ENCODE measurements at regions not wholly inside any gene's neighbourhood (a gene's known extent, or its start where the extent isn't known, plus 50 kb on each side); places are given as distances from the start of the nearest gene placed in this dataset.
"Not testable (repeated sequence)": the region's sequence is repeated elsewhere in the genome, so short reads cannot be mapped to it uniquely, and the experiment has no call there.

DNA sequence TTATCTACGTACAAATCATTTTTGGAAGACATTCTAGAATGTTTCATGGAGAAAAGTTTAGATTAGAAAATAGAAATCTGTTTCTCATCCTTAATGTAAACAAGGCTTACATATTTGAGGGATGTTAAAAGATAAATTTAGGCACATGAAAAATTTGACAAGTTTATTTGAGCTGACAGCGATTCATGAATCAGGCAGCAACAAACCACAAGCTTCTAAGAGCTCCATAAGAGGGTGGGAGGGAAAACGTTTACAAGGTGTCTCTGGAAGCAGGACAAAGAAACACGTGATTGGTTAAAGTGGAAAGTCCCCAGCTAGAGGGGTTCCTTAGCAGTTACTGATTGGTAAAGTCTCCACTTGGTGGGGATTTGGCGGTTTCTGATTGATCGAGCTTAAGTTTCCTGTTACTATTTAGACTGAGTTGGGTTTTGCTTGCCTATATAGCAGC is 228.9 kb upstream of the PITRM1 start:
- DNase-seq, result no peak

DNA sequence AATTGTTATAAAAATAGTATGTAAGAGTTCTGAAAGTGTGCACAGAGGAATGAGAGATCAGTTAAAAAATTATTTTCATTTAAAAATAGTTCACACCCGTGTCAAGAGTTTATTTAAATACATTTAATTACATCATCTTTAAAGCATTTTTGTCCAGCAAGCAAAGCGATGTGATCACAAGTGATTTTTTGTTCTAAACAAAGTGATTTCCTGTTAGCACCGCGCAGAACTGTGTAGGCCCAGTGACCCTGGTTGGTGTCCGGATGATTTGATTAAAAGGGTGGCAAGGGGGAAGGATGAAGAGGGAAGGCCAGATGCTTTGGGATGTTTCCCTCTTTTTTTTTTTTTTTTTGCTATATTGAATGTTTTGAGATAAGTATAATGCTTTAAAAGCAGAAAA is 227.8 kb upstream of the PITRM1 start:
- DNase-seq, result no peak

DNA sequence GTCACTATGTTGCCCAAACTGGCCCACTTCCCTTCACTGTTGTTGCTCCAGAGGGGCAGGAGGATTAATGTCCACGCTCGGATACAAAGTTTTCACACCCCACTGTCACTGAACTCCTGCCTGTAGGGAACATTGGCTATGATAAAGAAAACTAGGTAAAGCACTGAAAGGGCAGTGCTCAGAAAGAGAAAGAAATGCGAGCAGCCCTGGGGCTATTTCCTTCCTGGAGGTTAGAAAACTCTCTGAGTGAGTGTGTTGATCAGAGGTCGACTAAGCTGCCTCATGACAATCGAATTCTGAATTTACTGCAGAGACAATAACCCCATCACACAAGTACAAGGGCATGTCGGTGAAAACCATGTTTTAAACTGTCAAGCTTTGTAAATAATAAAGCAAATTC is 227.2 kb upstream of the PITRM1 start:
- DNase-seq, result no peak

DNA sequence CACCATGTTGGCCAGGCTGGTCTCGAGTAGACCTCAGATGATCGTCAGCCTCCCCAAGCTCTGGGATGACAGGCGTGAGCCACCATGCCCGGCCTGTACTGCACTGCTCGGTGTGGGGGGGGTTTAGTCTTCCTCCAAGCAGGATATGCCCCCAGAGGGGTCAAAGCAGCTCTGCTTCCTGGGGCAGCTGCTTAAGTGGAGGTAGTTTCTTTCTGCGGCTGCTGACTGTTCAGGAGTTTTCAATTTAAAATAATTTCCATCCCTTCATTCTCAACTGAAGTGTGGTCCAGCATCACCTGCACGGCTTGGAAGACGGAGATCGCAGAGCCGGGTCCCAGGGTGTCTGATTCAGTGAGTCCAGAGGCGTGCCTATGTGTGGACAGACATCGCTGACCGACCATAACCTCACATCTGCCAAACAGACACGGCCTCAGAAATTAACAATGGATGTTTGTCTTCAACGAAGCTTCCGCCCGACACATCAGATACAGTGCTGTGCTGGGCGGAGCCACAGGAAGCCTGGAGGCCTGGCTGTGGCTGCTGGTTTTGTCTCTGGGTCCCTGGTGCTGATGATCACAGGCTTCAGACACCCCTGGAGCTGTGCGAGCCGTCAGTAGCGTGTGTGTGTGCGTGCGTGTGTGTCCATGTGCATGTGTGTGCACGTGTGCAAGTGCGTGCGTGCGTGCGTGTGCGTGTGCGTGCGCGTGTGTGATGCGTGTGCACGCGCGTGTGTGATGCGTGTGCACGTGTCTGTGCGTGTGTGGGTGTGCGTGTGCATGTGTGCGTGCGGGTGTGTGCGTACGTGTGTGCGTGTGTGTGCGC is 226.5 kb upstream of the PITRM1 start:
- no peak for DNase-seq

DNA sequence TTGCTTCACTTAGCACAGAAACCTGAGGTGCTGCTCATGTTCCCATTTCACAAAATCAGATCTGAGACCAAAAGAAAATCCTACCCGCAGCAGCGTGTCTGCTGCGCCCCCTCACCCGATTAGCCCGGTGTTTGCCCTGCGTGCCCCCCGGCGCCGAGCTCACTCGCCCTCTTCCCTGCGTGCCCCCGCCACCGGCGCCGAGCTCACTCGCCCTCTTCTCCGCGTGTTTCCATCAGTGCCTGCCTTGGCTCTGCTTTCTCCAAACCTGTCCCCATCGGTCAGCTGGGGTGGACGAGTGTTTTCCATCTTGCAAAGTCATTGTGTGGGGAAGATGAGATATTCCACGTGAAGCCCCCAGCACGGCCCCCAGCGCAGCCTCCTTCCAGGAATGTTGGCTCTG is 225.3 kb upstream of the PITRM1 start:
- no peak for DNase-seq

DNA sequence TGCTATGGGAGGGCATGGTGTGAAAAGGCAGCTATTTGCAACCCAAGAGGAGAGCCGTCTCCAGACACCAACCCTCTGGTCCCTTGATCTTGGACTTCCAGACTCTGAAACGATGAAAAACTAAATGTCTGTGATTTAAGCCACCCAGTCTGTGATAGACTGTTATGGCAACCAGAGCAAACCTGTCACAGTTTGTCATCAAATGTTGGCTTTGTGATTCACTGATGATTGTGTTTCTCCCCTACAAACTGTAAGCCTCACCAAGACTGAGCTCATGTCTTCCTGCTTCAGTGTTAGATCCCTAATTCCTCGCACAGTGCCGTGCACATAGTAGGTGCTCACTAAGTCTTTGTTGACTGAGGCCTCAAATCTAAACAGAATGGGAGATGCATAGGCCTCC is 224.6 kb upstream of the PITRM1 start:
- DNase-seq, result no peak

DNA sequence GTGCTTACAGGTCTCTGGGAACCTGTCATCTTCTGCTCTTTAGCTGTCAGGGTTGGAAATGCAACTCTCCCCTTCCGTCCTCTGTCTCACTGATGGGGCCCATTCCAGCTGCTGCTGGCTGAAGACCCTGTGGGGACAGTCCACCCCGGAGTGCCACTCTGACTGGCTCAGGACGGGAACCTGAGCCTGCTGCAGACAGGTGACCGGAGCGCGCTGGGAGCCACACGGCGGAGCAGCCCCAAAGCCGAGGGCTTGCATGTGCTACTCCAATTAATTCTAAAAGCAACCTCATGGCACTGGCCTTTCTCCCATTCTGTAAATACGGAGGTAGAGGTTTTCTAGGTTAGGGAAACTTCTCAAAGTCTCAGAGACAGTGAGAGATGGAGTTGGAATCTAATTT is 223.5 kb upstream of the PITRM1 start:
- no peak for DNase-seq

DNA sequence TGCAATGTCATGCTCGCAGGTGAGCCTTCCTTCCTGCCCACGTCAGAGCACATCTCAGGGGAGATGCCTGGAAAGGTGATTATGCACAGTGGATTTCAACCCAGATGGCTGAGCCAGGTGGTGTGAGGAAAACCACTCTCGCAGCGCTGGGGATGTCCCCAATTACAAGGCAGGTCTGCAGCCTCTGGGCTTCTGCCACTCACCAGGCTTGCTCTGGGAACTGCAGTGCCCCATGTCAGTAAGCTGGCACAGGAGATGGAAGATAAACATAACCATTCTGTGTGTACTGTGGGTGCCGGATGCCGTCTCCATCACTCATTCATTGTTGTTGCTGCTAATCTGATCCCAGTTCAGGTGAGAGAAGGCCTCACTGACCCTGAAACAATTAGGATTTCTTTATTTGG is 222.9 kb upstream of the PITRM1 start:
- no peak for DNase-seq

DNA sequence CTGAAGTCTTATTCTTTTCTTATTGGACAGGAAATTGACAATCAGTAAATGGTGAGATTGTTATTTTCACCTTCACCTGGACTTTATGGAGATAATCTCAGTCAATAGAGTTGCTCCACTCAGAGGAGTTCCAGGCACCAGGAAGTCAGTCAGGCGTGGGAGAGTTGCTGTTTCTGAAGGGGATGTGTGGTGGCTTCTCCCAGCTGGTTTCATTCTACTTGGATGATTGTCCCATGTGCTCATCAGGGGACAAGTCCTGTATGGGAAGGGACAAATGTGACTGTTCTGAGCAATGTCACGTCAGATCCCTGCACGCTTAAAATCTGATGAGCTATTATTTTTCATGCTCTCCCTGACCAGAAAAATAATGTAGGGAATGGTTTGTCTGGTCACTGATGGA is 222.5 kb upstream of the PITRM1 start:
- DNase-seq, result no peak

DNA sequence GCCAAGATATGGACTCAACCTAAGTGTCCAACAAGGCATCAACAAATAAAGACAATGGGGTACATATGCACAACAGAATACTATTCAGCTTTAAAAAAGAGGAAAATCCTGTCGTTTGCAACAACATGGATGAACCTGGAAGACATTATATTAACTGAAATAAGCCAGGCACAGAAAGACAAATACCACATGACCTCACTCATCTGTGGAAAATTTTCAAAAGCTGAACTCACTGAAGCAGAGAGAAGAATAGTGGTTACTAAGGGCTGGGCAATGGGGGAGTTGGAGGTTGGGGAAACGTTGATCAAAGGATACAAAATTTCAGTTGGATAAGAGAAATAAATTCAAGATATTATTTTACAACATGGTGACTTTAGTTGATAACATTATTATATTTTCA is 221.4 kb upstream of the PITRM1 start:
- DNase-seq, result no peak

DNA sequence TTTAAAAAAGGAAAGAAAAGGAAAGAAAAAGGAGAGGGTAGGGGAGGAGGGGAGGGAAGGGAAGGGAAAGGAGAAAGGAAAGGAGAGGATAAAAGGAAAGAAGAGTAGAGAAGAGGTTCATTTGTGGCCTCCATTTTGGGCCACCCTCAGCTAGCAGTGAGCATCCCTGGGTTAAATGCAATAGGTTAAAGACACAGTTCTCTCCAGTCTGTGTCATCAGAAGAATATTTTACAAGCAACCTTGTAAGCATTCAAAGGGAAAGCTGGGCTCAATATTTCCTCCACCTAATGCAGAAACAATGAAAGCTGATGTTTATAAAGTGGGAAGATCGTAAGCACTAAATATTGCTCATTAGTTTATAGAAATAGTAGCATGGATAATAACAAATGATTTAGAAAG is 219.1 kb upstream of the PITRM1 start:
- no peak for DNase-seq

DNA sequence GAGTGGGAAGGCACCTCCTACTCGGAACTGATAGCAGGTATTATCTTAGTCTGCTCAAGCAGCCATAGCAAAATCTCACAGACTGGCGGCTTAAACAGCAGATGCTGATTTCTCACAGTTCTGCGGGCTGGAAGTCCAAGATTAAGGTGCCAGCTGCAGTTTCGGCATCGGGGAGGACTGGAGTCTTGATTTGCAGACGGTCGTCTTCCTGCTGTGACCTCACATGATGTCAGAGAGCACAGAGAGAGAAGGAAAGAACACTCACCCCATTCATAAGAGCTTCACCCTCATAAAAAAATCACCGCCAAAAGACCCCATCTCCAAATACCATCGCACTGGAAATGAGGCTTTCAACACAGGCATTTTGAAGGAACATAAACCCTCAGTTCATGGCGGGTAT is 216.5 kb upstream of the PITRM1 start:
- DNase-seq, result no peak

DNA sequence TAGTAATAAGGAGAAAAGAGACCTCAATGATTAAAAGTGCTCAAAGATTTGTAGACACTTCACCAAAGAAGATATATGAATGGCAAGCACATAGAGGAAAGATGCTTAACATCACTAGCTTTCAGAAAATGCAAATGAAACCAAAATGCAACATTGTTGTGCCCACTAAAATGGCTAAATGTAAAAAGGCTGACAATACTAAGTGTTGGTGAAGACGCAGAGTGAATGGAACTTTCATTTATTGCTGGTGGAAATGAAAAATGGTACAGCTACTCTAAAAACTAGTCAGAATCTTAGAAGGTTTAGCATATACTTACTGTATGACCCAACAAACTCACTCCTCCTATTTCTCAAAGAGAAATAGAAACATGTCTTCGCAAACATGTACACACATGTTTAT is 212.9 kb upstream of the PITRM1 start:
- DNase-seq, result no peak

DNA sequence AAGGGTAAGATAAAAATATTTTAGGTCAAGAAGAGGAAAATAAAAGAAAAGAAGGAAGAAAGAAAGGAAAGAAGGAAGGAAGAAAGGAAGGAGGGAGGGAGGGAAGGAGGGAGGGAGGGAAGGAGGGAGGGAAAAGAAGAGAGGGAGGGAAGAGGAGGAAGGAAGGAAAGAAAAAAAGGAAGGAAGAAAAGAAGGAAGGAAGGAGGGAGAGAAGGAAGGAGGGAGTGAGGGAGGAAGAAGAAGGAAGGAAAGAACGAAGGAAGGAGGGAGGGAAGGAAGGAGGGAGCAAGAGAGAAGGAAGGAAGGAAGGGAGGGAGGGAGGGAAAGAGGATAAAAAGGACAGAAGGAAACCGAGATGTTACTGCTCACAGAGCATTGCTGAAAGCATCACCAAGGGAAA is 209.5 kb upstream of the PITRM1 start:
- no peak for DNase-seq

DNA sequence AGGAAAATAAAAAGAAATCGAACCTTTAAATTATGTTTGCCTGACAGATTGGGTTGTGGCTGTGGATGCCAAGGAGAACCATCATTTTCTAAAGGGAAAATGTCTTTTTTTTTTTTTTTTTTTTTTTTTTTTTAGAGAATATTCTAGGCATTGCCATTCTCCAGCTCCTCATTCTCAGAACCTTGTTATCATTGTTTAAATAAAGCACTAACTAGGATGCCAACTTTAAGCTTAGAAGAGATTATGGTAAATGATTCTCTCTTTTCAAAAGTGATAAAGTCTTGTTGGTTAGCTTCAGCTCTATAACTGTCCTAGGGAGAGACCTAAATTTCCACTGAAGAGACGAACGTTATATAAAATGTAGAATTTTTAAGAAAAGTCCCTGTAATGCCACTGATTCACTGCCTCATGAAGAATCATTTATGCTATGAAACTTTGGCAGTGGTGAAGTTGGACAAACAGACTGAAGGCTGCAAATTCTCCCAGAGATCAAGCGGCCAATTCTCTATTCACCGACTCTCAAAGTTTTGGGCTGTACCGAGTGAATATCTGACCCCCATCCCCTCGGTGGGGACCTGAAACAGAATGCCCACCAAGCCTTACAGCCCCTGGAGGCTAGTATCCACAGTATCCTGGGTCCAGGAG is 207.9 kb upstream of the PITRM1 start:
- DNase-seq, result no peak

DNA sequence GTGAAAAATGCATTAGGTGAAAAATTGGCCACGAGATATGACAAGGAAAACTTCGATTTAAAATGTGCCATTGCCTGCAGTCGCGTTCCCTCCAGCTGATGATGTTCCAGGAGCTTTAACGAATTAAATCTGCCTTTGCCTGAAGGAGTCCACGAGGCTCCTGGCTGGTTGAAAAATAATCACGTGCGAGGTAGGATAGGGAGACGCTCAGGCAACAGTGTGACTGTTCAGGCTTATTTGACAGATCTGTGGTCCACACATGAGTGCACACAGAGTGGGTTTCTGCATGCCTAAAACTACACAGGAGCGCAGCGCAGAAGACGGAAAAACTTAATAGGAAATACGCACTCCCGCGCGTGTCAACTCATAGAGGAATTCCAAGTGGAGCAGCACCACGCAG is 204.0 kb upstream of the PITRM1 start:
- no peak for DNase-seq

DNA sequence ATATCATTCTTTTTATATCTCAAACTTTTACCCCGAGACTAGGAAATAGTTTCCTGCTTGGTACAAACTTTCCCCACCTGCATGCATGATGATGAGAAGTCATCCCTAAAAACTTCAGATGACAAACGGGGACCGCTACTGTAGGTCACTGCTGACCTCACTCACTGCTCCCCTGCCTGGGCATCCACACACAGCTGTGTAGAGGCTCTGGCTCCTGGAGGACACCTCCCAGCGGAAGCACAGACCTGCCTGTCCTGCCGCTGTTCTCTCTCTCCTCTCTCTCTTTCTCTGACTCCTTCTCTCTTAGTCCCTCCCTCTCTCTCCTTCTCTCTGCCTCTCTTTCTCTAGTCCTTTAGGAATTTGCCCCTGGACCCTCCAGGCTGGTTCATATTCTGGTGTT is 202.9 kb upstream of the PITRM1 start:
- DNase-seq, result no peak

DNA sequence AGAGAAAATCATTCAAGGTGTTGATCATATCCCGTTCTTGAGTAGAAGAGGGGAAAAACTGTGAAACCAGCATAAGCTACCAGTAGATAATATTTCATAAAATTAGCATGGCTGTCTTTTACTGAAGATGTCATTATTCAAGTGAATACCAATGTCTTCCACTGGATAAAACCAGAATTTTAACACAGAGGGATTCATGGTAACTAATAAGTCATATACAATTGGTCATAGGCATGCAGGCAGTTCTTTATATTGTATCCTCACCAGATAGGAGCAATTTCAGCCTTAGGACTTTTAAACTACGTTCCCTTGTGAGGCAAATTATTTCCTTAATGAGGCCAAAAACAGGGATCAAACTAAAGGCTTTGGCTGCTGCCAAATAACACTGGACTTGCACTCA is 202.3 kb upstream of the PITRM1 start:
- DNase-seq, result no peak

DNA sequence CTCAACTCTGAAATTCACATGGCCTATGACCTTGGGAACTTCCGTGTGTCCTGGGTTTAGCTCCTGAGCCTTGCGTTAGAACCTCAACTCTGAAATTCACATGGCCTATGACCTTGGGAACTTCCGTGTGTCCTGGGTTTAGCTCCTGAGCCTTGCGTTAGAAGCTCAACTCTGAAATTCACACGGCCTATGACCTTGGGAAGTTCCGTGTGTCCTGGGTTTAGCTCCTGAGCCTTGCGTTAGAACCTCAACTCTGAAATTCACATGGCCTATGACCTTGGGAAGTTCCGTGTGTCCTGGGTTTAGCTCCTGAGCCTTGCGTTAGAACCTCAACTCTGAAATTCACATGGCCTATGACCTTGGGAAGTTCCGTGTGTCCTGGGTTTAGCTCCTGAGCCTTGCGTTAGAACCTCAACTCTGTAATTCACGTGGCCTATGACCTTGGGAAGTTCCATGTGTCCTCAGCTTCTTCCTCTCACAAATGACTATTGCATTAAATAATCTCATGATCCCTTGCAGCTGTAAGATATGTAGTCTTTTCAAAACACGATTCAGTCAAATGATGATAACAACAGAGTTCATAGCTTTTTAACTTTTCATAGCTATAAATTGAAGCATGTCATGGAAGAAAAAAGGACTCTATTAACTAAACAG is 200.9 kb upstream of the PITRM1 start:
- DNase-seq, result not testable (repeated sequence)

DNA sequence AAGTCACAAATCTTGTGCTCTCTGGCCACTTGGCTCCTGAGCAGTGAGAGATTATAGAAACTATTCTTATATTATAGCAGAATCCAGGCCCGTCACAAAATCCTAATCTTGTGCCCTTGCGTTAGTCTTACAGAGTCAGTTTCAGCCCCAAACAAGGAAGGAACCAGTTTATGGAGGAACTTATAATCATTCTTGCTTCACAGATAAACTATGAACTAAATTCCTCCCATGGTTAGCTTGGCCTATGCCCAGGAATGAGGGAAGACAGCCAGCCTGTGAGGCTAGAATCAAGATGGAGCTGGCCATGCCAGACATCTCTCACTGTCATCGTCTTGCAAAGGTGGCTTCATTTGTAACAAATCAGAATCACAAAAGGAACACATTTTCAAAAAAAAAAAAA is 199.7 kb upstream of the PITRM1 start:
- no peak for DNase-seq

DNA sequence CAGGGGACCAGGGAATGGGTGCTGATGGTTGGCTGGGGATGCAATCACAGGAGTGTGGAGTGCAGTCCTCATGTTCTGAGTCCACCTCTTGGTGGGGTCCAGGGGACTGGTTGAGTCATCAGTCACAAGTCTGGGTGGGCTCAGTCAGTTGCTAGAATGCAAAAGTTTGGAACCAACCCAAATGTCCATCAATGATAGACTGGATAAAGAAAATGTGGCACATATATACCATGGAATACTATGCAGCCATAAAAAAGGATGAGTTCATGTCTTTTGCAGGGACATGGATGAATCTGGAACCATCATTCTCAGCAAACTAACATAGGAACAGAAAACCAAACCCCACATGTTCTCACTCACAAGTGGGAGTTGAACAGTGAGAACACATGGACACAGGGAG is 199.0 kb upstream of the PITRM1 start:
- DNase-seq, result not testable (repeated sequence)

DNA sequence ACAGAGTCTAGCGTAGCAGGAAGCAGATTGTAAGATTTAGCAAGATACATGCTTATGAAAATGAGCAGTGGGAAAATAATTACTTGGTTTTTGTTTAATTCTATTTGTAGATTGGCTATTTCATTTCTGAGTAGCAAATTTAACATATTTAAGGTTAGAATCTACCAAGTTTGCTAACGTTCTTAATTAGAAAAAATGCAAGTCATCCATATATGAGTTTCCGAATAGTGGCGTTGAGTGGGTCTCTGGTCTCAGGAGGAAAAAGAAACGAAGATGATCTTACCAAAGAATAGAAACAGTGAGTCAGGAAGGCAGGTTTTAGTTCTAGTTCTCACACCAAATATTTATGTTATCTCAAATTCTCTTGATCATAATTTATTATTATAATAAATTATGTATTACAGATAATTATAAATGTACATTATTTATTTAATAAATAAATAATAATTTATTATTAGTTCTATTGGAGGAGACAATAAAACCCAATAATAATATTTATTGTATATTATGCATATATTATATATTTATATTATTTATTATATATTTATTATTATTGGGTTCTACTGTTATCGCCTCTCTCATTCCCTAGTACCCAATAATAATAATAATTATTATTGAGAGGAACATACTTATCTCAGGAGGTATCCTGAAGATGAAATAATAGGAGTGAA is 194.3 kb upstream of the PITRM1 start:
- DNase-seq, result no peak

DNA sequence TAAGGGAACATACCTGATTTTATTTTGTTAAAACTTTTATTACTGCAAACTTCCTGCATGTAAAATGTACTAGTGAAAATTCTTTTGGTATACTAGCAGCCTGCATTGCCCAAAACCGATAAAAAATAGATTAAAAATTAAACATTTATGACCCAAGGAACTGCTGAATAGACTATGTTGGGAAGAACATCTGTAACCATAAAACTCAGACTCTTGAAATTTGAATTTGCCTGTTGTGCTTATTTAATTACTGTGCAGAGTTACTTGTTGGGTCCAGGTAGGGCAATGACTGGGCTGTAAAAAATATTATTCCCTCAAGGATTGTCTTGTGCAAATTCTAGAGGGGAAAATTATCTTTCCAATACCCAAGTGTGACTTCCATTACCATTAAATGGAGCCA is 193.5 kb upstream of the PITRM1 start:
- DNase-seq, result no peak

DNA sequence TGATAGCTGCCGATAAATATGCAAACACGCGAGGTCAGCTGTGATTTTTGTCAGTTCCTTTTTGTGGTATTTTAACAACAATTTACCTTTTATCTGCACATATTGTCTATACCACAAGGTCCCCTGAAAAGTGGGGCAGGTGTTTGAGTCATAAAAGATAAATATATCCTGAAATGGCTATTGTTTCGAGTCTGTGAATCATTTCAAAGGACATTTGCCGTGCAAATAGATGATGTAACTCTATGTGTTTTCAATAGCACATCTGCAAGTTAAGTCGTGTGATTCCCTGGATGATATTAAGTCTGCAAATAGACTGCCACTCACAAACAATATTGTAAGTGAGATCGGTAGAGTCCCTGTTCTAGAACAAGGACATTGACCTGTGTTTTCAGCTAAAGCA is 193.0 kb upstream of the PITRM1 start:
- DNase-seq, result no peak
